PC-9 (cell line): ENCODE measurements at regions not wholly inside any gene's neighbourhood (a gene's known extent, or its start where the extent isn't known, plus 50 kb on each side); places are given as distances from the start of the nearest gene placed in this dataset.

Experiments used
- CTCF ChIP-seq: fragments of 200-600 bp; sonication (generic); conservative IDR thresholded peaks from 2 replicates; pipeline ENCODE4 v1.6.1; 2017; ENCODE audit warnings: mixed run types, antibody characterized with exemption, mild to moderate bottlenecking, moderate library complexity
- EZH2 ChIP-seq: fragments of 200-600 bp; sonication (generic); IDR thresholded peaks from 2 replicates; pipeline ENCODE4 v1.8.0; 2017; ENCODE audit warnings: antibody characterized with exemption, low read depth

- TF ChIP-seq CTCF (no peak), EZH2 (no peak)
These were observed 1233.1 kb downstream of the C4orf33 start for GRCh38 chr4:130329036-130329435.
